Thyroid gland (tissue), 4 donors: ENCODE measurements at regions not wholly inside any gene's neighbourhood (a gene's known extent, or its start where the extent isn't known, plus 50 kb on each side); places are given as distances from the start of the nearest gene placed in this dataset.

ENCODE experiments used
- DNase-seq, 2 donors: peaks; one replicate each; pipeline ENCODE4 v3.0.0-alpha.2; 2019
- H3K27ac ChIP-seq, 3 donors: fragments of 200-600 bp; sonication (generic); 1 replicate in 2 of 3; 2 replicates in 1 of 3; pipeline ENCODE4 v1.5.1; 2016 to 2019; ENCODE audit warnings: mild to moderate bottlenecking in 1 of 3, moderate library complexity in 1 of 3
- H3K27me3 ChIP-seq: fragments of 200-600 bp; sonication (generic); one replicate; pipeline ENCODE4 v1.5.1; 2019
- H3K36me3 ChIP-seq, 2 donors: fragments of 200-600 bp; sonication (generic); one replicate each; pipeline ENCODE4 v1.5.1; 2016 to 2019
- H3K4me1 ChIP-seq, 2 donors: fragments of 200-600 bp; sonication (generic); one replicate each; pipeline ENCODE4 v1.5.1; 2017 to 2019
- H3K4me3 ChIP-seq, 3 donors: fragments of 200-600 bp; sonication (generic); replicated peaks in 1 of 3; 1 replicate in 2 of 3; 2 replicates in 1 of 3; pipeline ENCODE4 v1.5.1; 2016; ENCODE audit warnings: mild to moderate bottlenecking in 1 of 3
- H3K9me3 ChIP-seq: fragments of 200-600 bp; sonication (generic); one replicate; pipeline ENCODE4 v1.5.1; 2017
- CTCF ChIP-seq, 6 experiments: fragments of 200-600 bp in 3 of 6; fragments of 450-650 bp in 3 of 6; sonication (generic) in 3 of 6; IDR thresholded peaks; one replicate each; pipeline ENCODE4 v1.5.1; 2016 to 2019; ENCODE audit warnings: antibody characterized with exemption in 6 of 6, mild to moderate bottlenecking in 2 of 6, inconsistent platforms in 1 of 6, moderate library complexity in 1 of 6
- POLR2A ChIP-seq, 2 donors: fragments of 450-650 bp; IDR thresholded peaks; one replicate each; pipeline ENCODE4 v1.6.1; 2017; ENCODE audit warnings: antibody characterized with exemption in 2 of 2, mild to moderate bottlenecking in 2 of 2, moderate library complexity in 1 of 2
- WGBS, 2 donors: methylation state at CpG; one replicate each; pipeline ENCODE4 v1.1.5; 2017; 5-methylcytosine and 5-hydroxymethylcytosine counted together
- intact Hi-C: fragments of 100-400 bp; cut with DNase I; formaldehyde crosslinking; loops from one replicate; pipeline ENCODE4 v1.15.1; 2023

- no peak for DNase-seq
- intact Hi-C loops = no loop called here
- H3K36me3 ChIP-seq = no peaks in the 10 kb centered on the region
- no peak overlapping the region for H3K27ac ChIP-seq
- no peaks in the 10 kb centered on the region for H3K9me3 ChIP-seq
- TF ChIP-seq CTCF (IDR thresholded peaks at IDR 0.05) = no peak
- TF ChIP-seq POLR2A (IDR thresholded peaks at IDR 0.05) = no peak
- H3K27me3 ChIP-seq = no peaks in the 10 kb centered on the region
- no peak overlapping the region for H3K4me3 ChIP-seq
- no peaks in the 10 kb centered on the region for H3K4me1 ChIP-seq
- WGBS, 2 donors = 87 to 91% methylated on average over 8 of the region's 8 CpGs
These were observed 89.6 kb upstream of the DOK5 start for GRCh38 chr20:54385746-54386145.

- H3K4me3 ChIP-seq = no peak overlapping the region
- no peaks in the 10 kb centered on the region for H3K27me3 ChIP-seq
- WGBS, 2 donors = 74 to 81% methylated on average over 9 of the region's 9 CpGs
- no peaks in the 10 kb centered on the region for H3K4me1 ChIP-seq
- intact Hi-C loops = no loop called here
- no peak for DNase-seq
- no peak overlapping the region for H3K27ac ChIP-seq
- TF ChIP-seq POLR2A (IDR thresholded peaks at IDR 0.05) = no peak
- no peak for TF ChIP-seq CTCF (IDR thresholded peaks at IDR 0.05)
- H3K36me3 ChIP-seq = no peaks in the 10 kb centered on the region
- H3K9me3 ChIP-seq = no peaks in the 10 kb centered on the region
These were observed 85.7 kb upstream of the DOK5 start for GRCh38 chr20:54389596-54390280.

- no peak for TF ChIP-seq CTCF (IDR thresholded peaks at IDR 0.05)
- 86 to 89% methylated on average over 3 of the region's 3 CpGs for WGBS, 2 donors
- Histone ChIP-seq H3K27ac (no peak overlapping the region), H3K36me3 (no peaks in the 10 kb centered on the region), H3K9me3 (no peaks in the 10 kb centered on the region), H3K4me1 (no peaks in the 10 kb centered on the region), H3K4me3 (no peak overlapping the region), H3K27me3 (no peaks in the 10 kb centered on the region)
- intact Hi-C loops = no loop called here
- DNase-seq = no peak
These were observed 77.9 kb upstream of the DOK5 start for GRCh38 chr20:54397292-54398140.

GRCh38 chr20:54398814-54399213 is 76.6 kb upstream of the DOK5 start:
- no peak for DNase-seq
- Histone ChIP-seq H3K4me1 (no peaks in the 10 kb centered on the region), H3K36me3 (no peaks in the 10 kb centered on the region), H3K4me3 (no peak overlapping the region), H3K9me3 (no peaks in the 10 kb centered on the region), H3K27ac (no peak overlapping the region), H3K27me3 (no peaks in the 10 kb centered on the region)
- TF ChIP-seq POLR2A (IDR thresholded peaks at IDR 0.05) (no peak), CTCF (IDR thresholded peaks at IDR 0.05) (no peak)
- intact Hi-C loops = no loop called here
- 88 to 90% methylated on average over 5 of the region's 5 CpGs for WGBS, 2 donors

GRCh38 chr20:54405540-54405939 is 69.9 kb upstream of the DOK5 start:
- Histone ChIP-seq H3K4me1 (no peaks in the 10 kb centered on the region), H3K36me3 (no peaks in the 10 kb centered on the region), H3K27ac (no peak overlapping the region), H3K4me3 (no peak overlapping the region), H3K27me3 (no peaks in the 10 kb centered on the region), H3K9me3 (no peaks in the 10 kb centered on the region)
- TF ChIP-seq CTCF (IDR thresholded peaks at IDR 0.05) = no peak
- no peak for TF ChIP-seq POLR2A (IDR thresholded peaks at IDR 0.05)
- 90 to 98% methylated on average over 2 of the region's 2 CpGs for WGBS, 2 donors
- intact Hi-C loops = no loop called here
- DNase-seq = no peak
